SH-SY5Y (cell line): ENCODE measurements at regions not wholly inside any gene's neighbourhood (a gene's known extent, or its start where the extent isn't known, plus 50 kb on each side); places are given as distances from the start of the nearest gene placed in this dataset.

Source experiments
- GATA2 ChIP-seq: IDR thresholded peaks from 2 replicates; pipeline ENCODE4 v1.6.1; 2011; ENCODE audit warnings: mild to moderate bottlenecking, low read depth, low read length
- GATA3 ChIP-seq: IDR thresholded peaks from 2 replicates; pipeline ENCODE4 v1.6.1; 2011; ENCODE audit warnings: low read depth, mild to moderate bottlenecking, low read length, moderate library complexity

GRCh38 chr16:73813527-73813926 is 483.1 kb upstream of the PSMD7 start:
- TF ChIP-seq GATA3, result no peak
- TF ChIP-seq GATA2, result no peak
